HCT116 (cell line): ENCODE measurements at regions not wholly inside any gene's neighbourhood (a gene's known extent, or its start where the extent isn't known, plus 50 kb on each side); places are given as distances from the start of the nearest gene placed in this dataset.

ENCODE experiments used
- ATAC-seq: fragments of 200-7000 bp; cut with Tn5 transposase; 2 replicates; pipeline ENCODE4 v1.9.1; 2020; ENCODE audit warnings: mild to moderate bottlenecking, moderate library complexity
- BruUV-seq: library from RNA; stranded (reverse); fragments of 400-500 nt; replicated peaks from 2 replicates; lab custom pipeline; 2021; lab: Mats Ljungman, UMichigan
- CTCF ChIA-PET: fragments of 300-600 bp; sonication (Branson Sonifier 250); formaldehyde crosslinking; loops from one replicate; lab custom pipeline; 2021; ENCODE audit warnings: antibody characterized with exemption; lab: Charles Lee
- POLR2A ChIA-PET: fragments of 300-600, 350-600 bp; sonication (Branson Sonifier 250); formaldehyde crosslinking; loops from one replicate; lab custom pipeline; 2021; ENCODE audit warnings: antibody characterized with exemption; lab: Charles Lee
- RAD21 ChIA-PET, 2 experiments: fragments of 300-600 bp; sonication (Branson Sonifier 250); formaldehyde crosslinking; loops; one replicate each; lab custom pipeline; 2023; ENCODE audit warnings: low total read pairs in 2 of 2; ENCODE audit not compliant: uncharacterized antibody in 2 of 2, unreplicated experiment in 2 of 2, low non-redundant PET in 1 of 2; lab: Charles Lee
- DNase-seq: peaks from one replicate; pipeline ENCODE4 v3.0.0-alpha.2; 2010; ENCODE audit warnings: low read depth, low spot score
- H2AFZ ChIP-seq: fragments of 200-600 bp; shearing (Covaris generic), sonication (generic); 2 replicates; pipeline ENCODE4 v1.6.1; 2017; ENCODE audit warnings: low read depth, mixed run types, mixed read lengths, antibody characterized with exemption, low read length; ENCODE audit not compliant: poor library complexity, severe bottlenecking
- H3K27ac ChIP-seq: 2 replicates; pipeline ENCODE4 v1.5.1; 2012; ENCODE audit warnings: low read depth, low read length
- H3K27me3 ChIP-seq: fragments of 200-600 bp; sonication (generic); 2 replicates; pipeline ENCODE4 v1.6.1; 2016; ENCODE audit warnings: mixed run types, low read length, mixed read lengths; ENCODE audit not compliant: insufficient read depth
- H3K36me3 ChIP-seq, 2 experiments: fragments of 200-500 bp in 1 of 2; fragments of 200-600 bp in 1 of 2; sonication (Bioruptor generic) in 1 of 2; sonication (generic) in 1 of 2; 2 replicates each; pipeline versions ENCODE4 v1.5.1 to v1.6.1; 2014 to 2016; ENCODE audit warnings: low read length in 2 of 2, inconsistent platforms in 1 of 2, mixed read lengths in 1 of 2, mixed run types in 1 of 2; ENCODE audit not compliant: insufficient read depth in 2 of 2, control insufficient read depth in 1 of 2
- H3K4me1 ChIP-seq, 2 experiments: fragments of 200-600 bp in 1 of 2; sonication (generic) in 1 of 2; 2 replicates each; pipeline versions ENCODE4 v1.5.1 to v1.6.1; 2012 to 2017; ENCODE audit warnings: low read length in 2 of 2, inconsistent platforms in 1 of 2, mild to moderate bottlenecking in 1 of 2, mixed read lengths in 1 of 2, mixed run types in 1 of 2, moderate library complexity in 1 of 2; ENCODE audit not compliant: insufficient read depth in 2 of 2, control insufficient read depth in 1 of 2
- H3K4me2 ChIP-seq: fragments of 200-600 bp; sonication (generic); 2 replicates; pipeline ENCODE4 v1.6.1; 2017; ENCODE audit warnings: mixed run types, low read length, mixed read lengths
- H3K4me3 ChIP-seq, 2 experiments: fragments of 200-600 bp in 1 of 2; sonication (generic) in 1 of 2; replicated peaks in 1 of 2; 2 replicates each; pipeline ENCODE4 v1.5.1; 2011 to 2016; ENCODE audit warnings: low read length in 2 of 2, control low read depth in 1 of 2, low read depth in 1 of 2, mild to moderate bottlenecking in 1 of 2, mixed read lengths in 1 of 2, mixed run types in 1 of 2
- H3K79me2 ChIP-seq: fragments of 200-600 bp; sonication (generic); 2 replicates; pipeline ENCODE4 v1.6.1; 2017; ENCODE audit warnings: mild to moderate bottlenecking, mixed run types, low read length, moderate library complexity, mixed read lengths; ENCODE audit not compliant: insufficient read depth
- H3K9ac ChIP-seq: fragments of 200-600 bp; sonication (generic); 2 replicates; pipeline ENCODE4 v1.6.1; 2016; ENCODE audit warnings: low read length, mixed read lengths
- H3K9me2 ChIP-seq: fragments of 200-600 bp; sonication (generic), shearing (Covaris generic); 2 replicates; pipeline ENCODE4 v1.6.1; 2017; ENCODE audit warnings: mixed run types, mild to moderate bottlenecking, moderate library complexity; ENCODE audit not compliant: insufficient read depth
- H3K9me3 ChIP-seq, 2 experiments: fragments of 200-500 bp in 1 of 2; fragments of 200-600 bp in 1 of 2; sonication (Bioruptor generic) in 1 of 2; sonication (generic) in 1 of 2; 2 replicates each; pipeline ENCODE4 v1.6.1; 2014 to 2017; ENCODE audit warnings: low read length in 2 of 2, mixed read lengths in 2 of 2, inconsistent platforms in 1 of 2, low read depth in 1 of 2, mild to moderate bottlenecking in 1 of 2, mixed run types in 1 of 2, moderate library complexity in 1 of 2; ENCODE audit not compliant: control insufficient read depth in 1 of 2, insufficient read depth in 1 of 2
- H4K20me1 ChIP-seq: fragments of 200-600 bp; sonication (generic), shearing (Covaris generic); 2 replicates; pipeline ENCODE4 v1.6.1; 2017; ENCODE audit warnings: mixed run types, mild to moderate bottlenecking, moderate library complexity; ENCODE audit not compliant: insufficient read depth
- CEBPB ChIP-seq: IDR thresholded peaks from 2 replicates; pipeline ENCODE4 v1.6.1; 2012; ENCODE audit warnings: low read depth
- EGR1 ChIP-seq: IDR thresholded peaks from 2 replicates; pipeline ENCODE4 v1.6.1; 2012; ENCODE audit warnings: low read depth
- ELF1 ChIP-seq: IDR thresholded peaks from 2 replicates; pipeline ENCODE4 v1.6.1; 2012; ENCODE audit warnings: low read depth, borderline replicate concordance
- EZH2phosphoT487 ChIP-seq: fragments of 200-600 bp; IDR thresholded peaks from 2 replicates; pipeline ENCODE4 v1.6.1; 2018; ENCODE audit warnings: antibody characterized with exemption, borderline replicate concordance
- FOSL1 ChIP-seq: IDR thresholded peaks from 2 replicates; pipeline ENCODE4 v1.6.1; 2012; ENCODE audit warnings: low read depth
- JUND ChIP-seq: IDR thresholded peaks from 2 replicates; pipeline ENCODE4 v1.6.1; 2012
- MAX ChIP-seq: IDR thresholded peaks from 2 replicates; pipeline ENCODE4 v1.6.1; 2012
- POLR2A ChIP-seq: IDR thresholded peaks from 2 replicates; pipeline ENCODE4 v1.7.0; 2011; ENCODE audit warnings: borderline replicate concordance; ENCODE audit not compliant: insufficient read depth, insufficient read length; ENCODE audit errors: extremely low read depth
- RAD21 ChIP-seq: IDR thresholded peaks from 2 replicates; pipeline ENCODE4 v1.6.1; 2012; ENCODE audit warnings: low read depth, mild to moderate bottlenecking
- SIN3A ChIP-seq: IDR thresholded peaks from 2 replicates; pipeline ENCODE4 v1.6.1; 2012; ENCODE audit warnings: low read depth
- SP1 ChIP-seq: IDR thresholded peaks from 2 replicates; pipeline ENCODE4 v1.6.1; 2012; ENCODE audit warnings: low read depth
- TCF7L2 ChIP-seq: IDR thresholded peaks from 2 replicates; pipeline ENCODE4 v1.7.0; 2011; ENCODE audit warnings: borderline replicate concordance, inconsistent platforms; ENCODE audit not compliant: insufficient read depth, insufficient read length; ENCODE audit errors: extremely low read depth
- YY1 ChIP-seq: IDR thresholded peaks from 2 replicates; pipeline ENCODE4 v1.6.1; 2011; ENCODE audit warnings: low read length, low read depth, moderate library complexity, mild to moderate bottlenecking; ENCODE audit not compliant: insufficient replicate concordance; ENCODE audit errors: extremely low read depth
- ZBTB33 ChIP-seq: IDR thresholded peaks from 2 replicates; pipeline ENCODE4 v1.6.1; 2011; ENCODE audit warnings: mild to moderate bottlenecking, low read length, moderate library complexity; ENCODE audit not compliant: insufficient replicate concordance; ENCODE audit errors: extremely low read depth
- ZNF274 ChIP-seq: fragments of 200-500 bp; sonication (Bioruptor generic); IDR thresholded peaks from 2 replicates; pipeline ENCODE4 v1.6.1; 2014; ENCODE audit warnings: mild to moderate bottlenecking, low read depth, low read length, inconsistent platforms
- intact Hi-C: fragments of 100-400 bp; cut with micrococcal nuclease; formaldehyde crosslinking; loops from 2 replicates; pipeline ENCODE4 v1.10.0; 2022
- TF ChIP-seq, protein P1 (sequence below): IDR thresholded peaks from 2 replicates; pipeline ENCODE4 v1.6.1; 2012
- TF ChIP-seq, protein P2 (sequence below), 3 experiments: fragments of 200-600 bp in 1 of 3; sonication (generic) in 1 of 3; IDR thresholded peaks in 2 of 3; conservative IDR thresholded peaks in 1 of 3; 2 replicates each; pipeline ENCODE4 v1.5.1; 2012 to 2017; ENCODE audit warnings: low read depth in 2 of 3, low read length in 2 of 3, antibody characterized with exemption in 1 of 3, borderline replicate concordance in 1 of 3, control low read depth in 1 of 3, mild to moderate bottlenecking in 1 of 3, mixed read lengths in 1 of 3, mixed run types in 1 of 3, moderate library complexity in 1 of 3; ENCODE audit not compliant: insufficient read depth in 1 of 3
- TF ChIP-seq, protein P3 (sequence below): IDR thresholded peaks from 2 replicates; pipeline ENCODE4 v1.6.1; 2012; ENCODE audit warnings: low read depth

GRCh38 chr2:74070991-74071390, 76.7 kb downstream of the BOLA3 start:
- CTCF ChIA-PET: no interaction called here
- H3K4me1 ChIP-seq: no peaks in the 10 kb centered on the region

More at GRCh38 chr2:74070991-74071390, 76.7 kb downstream of the BOLA3 start:
- ChIA-PET RAD21 (no interaction called here), POLR2A (no interaction called here)
- DNase-seq (no peak), ATAC-seq (no peak)
- Histone ChIP-seq H3K9me3 (no peaks in the 10 kb centered on the region), H3K27me3 (no peaks in the 10 kb centered on the region), H4K20me1 (no peaks in the 10 kb centered on the region), H3K9me2 (no peaks in the 10 kb centered on the region), H3K79me2 (peaks cover 41% of the 10 kb centered on the region), H3K4me2 (no peak overlapping the region), H3K4me3 (no peak overlapping the region), H2AFZ (no peak overlapping the region), H3K9ac (no peak overlapping the region), H3K27ac (no peak overlapping the region), H3K36me3 (peaks cover 0 to 8% of the 10 kb centered on the region in 2 experiments; a peak in 1 of 4 replicates)
- intact Hi-C loops: no loop called here
- TF ChIP-seq MAX: no peak
- no peak for TF ChIP-seq ELF1
- no peak for TF ChIP-seq SP1
- no peak for TF ChIP-seq YY1
- no peak for TF ChIP-seq FOSL1
- TF ChIP-seq, protein P1, sequence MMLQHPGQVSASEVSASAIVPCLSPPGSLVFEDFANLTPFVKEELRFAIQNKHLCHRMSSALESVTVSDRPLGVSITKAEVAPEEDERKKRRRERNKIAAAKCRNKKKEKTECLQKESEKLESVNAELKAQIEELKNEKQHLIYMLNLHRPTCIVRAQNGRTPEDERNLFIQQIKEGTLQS: no peak
- TF ChIP-seq, protein P2, sequence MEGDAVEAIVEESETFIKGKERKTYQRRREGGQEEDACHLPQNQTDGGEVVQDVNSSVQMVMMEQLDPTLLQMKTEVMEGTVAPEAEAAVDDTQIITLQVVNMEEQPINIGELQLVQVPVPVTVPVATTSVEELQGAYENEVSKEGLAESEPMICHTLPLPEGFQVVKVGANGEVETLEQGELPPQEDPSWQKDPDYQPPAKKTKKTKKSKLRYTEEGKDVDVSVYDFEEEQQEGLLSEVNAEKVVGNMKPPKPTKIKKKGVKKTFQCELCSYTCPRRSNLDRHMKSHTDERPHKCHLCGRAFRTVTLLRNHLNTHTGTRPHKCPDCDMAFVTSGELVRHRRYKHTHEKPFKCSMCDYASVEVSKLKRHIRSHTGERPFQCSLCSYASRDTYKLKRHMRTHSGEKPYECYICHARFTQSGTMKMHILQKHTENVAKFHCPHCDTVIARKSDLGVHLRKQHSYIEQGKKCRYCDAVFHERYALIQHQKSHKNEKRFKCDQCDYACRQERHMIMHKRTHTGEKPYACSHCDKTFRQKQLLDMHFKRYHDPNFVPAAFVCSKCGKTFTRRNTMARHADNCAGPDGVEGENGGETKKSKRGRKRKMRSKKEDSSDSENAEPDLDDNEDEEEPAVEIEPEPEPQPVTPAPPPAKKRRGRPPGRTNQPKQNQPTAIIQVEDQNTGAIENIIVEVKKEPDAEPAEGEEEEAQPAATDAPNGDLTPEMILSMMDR (IDR thresholded peaks at IDR 0.05 in 2 of 3, conservative IDR thresholded peaks at IDR 0.05 in 1 of 3; ENCODE audit: borderline replicate concordance in 1 of 3, insufficient read depth in 1 of 3, low read depth in 2 of 3, low read length in 2 of 3): no peak
- TF ChIP-seq RAD21: no peak
- TF ChIP-seq ZBTB33: no peak
- TF ChIP-seq JUND: no peak
- TF ChIP-seq, protein P3, sequence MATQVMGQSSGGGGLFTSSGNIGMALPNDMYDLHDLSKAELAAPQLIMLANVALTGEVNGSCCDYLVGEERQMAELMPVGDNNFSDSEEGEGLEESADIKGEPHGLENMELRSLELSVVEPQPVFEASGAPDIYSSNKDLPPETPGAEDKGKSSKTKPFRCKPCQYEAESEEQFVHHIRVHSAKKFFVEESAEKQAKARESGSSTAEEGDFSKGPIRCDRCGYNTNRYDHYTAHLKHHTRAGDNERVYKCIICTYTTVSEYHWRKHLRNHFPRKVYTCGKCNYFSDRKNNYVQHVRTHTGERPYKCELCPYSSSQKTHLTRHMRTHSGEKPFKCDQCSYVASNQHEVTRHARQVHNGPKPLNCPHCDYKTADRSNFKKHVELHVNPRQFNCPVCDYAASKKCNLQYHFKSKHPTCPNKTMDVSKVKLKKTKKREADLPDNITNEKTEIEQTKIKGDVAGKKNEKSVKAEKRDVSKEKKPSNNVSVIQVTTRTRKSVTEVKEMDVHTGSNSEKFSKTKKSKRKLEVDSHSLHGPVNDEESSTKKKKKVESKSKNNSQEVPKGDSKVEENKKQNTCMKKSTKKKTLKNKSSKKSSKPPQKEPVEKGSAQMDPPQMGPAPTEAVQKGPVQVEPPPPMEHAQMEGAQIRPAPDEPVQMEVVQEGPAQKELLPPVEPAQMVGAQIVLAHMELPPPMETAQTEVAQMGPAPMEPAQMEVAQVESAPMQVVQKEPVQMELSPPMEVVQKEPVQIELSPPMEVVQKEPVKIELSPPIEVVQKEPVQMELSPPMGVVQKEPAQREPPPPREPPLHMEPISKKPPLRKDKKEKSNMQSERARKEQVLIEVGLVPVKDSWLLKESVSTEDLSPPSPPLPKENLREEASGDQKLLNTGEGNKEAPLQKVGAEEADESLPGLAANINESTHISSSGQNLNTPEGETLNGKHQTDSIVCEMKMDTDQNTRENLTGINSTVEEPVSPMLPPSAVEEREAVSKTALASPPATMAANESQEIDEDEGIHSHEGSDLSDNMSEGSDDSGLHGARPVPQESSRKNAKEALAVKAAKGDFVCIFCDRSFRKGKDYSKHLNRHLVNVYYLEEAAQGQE: no peak
- TF ChIP-seq EZH2phosphoT487: no peak
- no peak for TF ChIP-seq POLR2A
- no peak for TF ChIP-seq SIN3A
- TF ChIP-seq CEBPB: no peak
- TF ChIP-seq EGR1: no peak
- no peak for TF ChIP-seq ZNF274
- TF ChIP-seq TCF7L2: no peak
- BruUV-seq: no TSS peak
